Colonic mucosa (tissue), 4 donors: ENCODE measurements at regions not wholly inside any gene's neighbourhood (a gene's known extent, or its start where the extent isn't known, plus 50 kb on each side); places are given as distances from the start of the nearest gene placed in this dataset.

Experiments used
- DNase-seq: peaks from one replicate; pipeline ENCODE4 v3.0.0-alpha.2; 2020
- H3K27ac ChIP-seq: fragments of 200-600 bp; one replicate; pipeline ENCODE4 v1.8.0; 2021
- H3K27me3 ChIP-seq: fragments of 200-600 bp; one replicate; pipeline ENCODE4 v1.8.0; 2021
- H3K36me3 ChIP-seq: fragments of 200-600 bp; one replicate; pipeline ENCODE4 v1.8.0; 2021
- H3K4me1 ChIP-seq: fragments of 200-600 bp; one replicate; pipeline ENCODE4 v1.8.0; 2021; ENCODE audit warnings: mild to moderate bottlenecking
- H3K4me3 ChIP-seq: fragments of 200-600 bp; one replicate; pipeline ENCODE4 v1.8.0; 2021
- H3K9ac ChIP-seq, 2 donors: one replicate each; pipeline ENCODE4 v1.7.0; 2013; ENCODE audit warnings: control low read depth in 2 of 2, low read depth in 2 of 2, low read length in 2 of 2
- H3K9me3 ChIP-seq: fragments of 200-600 bp; one replicate; pipeline ENCODE4 v1.8.0; 2021
- intact Hi-C: fragments of 100-400 bp; cut with DNase I; formaldehyde crosslinking; loops from one replicate; pipeline ENCODE4 v1.14.1; 2022
- TF ChIP-seq, protein P1 (sequence below): fragments of 200-600 bp; IDR thresholded peaks from one replicate; pipeline ENCODE4 v1.8.0; 2022; ENCODE audit warnings: antibody characterized with exemption, mild to moderate bottlenecking
- donor health status: healthy.
- donor health status: DM: no; HTN: no; CAD: no.
- donor health status: DM: no; HTN: no; CAD: no.

DNA sequence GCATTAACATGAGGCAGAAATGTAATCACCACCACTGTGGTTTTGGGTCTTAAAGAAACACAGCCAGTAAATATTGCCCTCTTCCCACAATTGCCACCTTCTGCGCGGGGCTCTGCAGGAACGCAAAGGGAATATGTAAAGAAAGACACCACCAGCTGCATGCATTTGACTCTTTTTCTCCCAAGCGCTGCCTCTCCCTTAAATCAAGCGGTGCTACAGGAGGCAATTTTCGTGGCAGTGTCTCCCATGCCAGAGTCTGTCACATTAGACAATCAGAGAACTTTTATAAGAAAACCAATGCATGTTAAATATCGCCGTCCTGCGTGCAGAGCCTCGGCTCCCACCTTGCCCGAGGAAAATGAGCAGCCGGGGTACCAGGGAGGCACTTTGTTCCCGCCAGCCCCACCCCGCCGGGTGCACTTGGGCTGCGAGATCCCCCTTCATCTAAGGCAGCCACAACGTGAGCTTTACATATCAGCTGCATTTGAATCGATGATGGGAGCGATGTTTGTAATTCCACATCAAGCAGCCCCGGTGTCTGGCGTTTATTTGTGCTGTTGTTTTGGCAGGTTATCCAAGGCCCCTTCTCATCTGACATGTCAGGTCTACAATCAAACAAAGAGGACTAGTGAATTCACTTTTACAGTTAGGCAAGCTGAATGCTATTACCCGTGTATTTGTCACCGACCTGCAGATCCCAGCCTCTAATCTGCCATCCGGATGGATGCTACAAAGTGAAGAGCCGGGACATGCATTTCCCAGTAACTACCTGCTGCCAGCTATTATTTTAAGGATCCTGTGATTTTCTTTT, 72.3 kb upstream of the MGMT start:
- no peaks in the 10 kb centered on the region for H3K9me3 ChIP-seq
- TF ChIP-seq, protein P1, sequence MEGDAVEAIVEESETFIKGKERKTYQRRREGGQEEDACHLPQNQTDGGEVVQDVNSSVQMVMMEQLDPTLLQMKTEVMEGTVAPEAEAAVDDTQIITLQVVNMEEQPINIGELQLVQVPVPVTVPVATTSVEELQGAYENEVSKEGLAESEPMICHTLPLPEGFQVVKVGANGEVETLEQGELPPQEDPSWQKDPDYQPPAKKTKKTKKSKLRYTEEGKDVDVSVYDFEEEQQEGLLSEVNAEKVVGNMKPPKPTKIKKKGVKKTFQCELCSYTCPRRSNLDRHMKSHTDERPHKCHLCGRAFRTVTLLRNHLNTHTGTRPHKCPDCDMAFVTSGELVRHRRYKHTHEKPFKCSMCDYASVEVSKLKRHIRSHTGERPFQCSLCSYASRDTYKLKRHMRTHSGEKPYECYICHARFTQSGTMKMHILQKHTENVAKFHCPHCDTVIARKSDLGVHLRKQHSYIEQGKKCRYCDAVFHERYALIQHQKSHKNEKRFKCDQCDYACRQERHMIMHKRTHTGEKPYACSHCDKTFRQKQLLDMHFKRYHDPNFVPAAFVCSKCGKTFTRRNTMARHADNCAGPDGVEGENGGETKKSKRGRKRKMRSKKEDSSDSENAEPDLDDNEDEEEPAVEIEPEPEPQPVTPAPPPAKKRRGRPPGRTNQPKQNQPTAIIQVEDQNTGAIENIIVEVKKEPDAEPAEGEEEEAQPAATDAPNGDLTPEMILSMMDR: no peak
- no peaks in the 10 kb centered on the region for H3K36me3 ChIP-seq
- H3K4me1 ChIP-seq: no peaks in the 10 kb centered on the region
- DNase-seq: peak; percentile 1
- H3K4me3 ChIP-seq: no peak overlapping the region
- intact Hi-C loops: no loop called here
- H3K27ac ChIP-seq: no peak overlapping the region
- no peaks in the 10 kb centered on the region for H3K27me3 ChIP-seq
- no peak overlapping the region for H3K9ac ChIP-seq

GRCh38 chr10:129396021-129396722, 70.9 kb upstream of the MGMT start:
- no peak overlapping the region for H3K4me3 ChIP-seq
- no peaks in the 10 kb centered on the region for H3K36me3 ChIP-seq
- no peak overlapping the region for H3K9ac ChIP-seq
- intact Hi-C loops: no loop called here
- H3K4me1 ChIP-seq: no peaks in the 10 kb centered on the region
- H3K9me3 ChIP-seq: no peaks in the 10 kb centered on the region
- no peak overlapping the region for H3K27ac ChIP-seq
- H3K27me3 ChIP-seq: no peaks in the 10 kb centered on the region
- DNase-seq: no peak
- TF ChIP-seq, protein P1: no peak

DNA sequence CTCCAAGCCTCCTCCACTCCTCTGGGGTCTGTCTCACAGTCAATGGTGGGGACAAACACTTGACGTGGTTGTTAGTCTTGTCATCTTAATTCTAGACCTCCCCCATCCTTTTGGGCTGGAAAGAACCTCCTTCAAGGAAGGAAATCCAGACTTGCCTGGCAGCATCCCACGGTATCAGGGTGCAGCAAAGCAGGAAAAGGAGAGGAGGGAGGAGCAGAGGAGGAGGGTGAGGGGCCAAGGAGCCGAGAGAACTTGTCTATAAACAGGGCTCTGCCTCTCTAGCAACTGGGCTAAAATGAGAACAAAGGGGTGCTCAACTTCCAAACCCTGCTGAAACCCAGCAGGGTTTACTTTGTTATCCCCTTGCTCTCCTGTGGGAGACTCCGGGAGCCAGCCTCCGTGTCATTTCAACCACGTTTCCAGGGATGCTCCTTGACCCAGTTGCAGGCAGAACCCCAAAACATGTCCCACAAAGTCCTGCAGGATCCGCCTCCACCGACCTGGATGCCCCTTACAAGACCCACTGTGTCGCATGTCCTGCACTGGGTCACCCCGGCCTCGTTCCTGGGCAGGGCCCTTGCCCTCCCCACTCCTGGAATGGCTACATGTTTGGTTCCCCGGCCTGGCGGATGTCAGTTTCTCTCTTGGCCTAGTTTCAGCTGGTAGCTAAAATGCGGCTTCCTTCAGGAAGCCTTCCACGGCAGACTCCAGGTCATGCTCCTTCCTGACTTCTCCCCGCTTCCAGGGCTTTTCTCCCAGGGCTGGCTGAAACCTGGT, 69.7 kb upstream of the MGMT start:
- no peak overlapping the region for H3K4me3 ChIP-seq
- no peaks in the 10 kb centered on the region for H3K27me3 ChIP-seq
- no peaks in the 10 kb centered on the region for H3K36me3 ChIP-seq
- intact Hi-C loops: no loop called here
- peak; percentile 14 for DNase-seq
- H3K9me3 ChIP-seq: no peaks in the 10 kb centered on the region
- H3K27ac ChIP-seq: no peak overlapping the region
- no peak overlapping the region for H3K9ac ChIP-seq
- TF ChIP-seq, protein P1: no peak
- no peaks in the 10 kb centered on the region for H3K4me1 ChIP-seq

DNA sequence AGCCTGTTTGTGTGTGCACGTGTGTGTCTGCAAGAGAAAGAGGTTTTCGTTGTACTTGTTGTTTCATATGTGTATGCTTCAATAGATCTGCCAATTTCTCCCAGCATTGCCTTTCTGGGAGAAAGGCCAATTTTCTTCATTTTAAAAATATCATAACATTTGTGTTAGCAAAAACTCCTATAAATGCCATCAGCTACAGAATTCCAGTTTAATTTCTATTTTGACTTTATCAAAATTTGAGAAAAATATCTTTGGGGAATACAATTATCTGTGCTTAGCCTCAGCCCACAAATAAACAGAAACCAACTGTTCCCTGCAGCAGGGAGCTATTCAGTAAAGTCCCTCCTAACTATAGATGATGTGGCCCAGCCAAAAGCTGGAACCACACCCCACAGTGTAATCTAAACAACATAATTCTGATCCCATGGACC, 68.3 kb upstream of the MGMT start:
- Histone ChIP-seq H3K36me3 (no peaks in the 10 kb centered on the region), H3K9me3 (no peaks in the 10 kb centered on the region), H3K9ac (no peak overlapping the region), H3K27me3 (no peaks in the 10 kb centered on the region), H3K4me1 (no peaks in the 10 kb centered on the region), H3K27ac (no peak overlapping the region), H3K4me3 (no peak overlapping the region)
- intact Hi-C loops: no loop called here
- no peak for DNase-seq
- TF ChIP-seq, protein P1: no peak

GRCh38 chr10:129400426-129400825, 66.6 kb upstream of the MGMT start:
- H3K27me3 ChIP-seq: no peaks in the 10 kb centered on the region
- H3K9me3 ChIP-seq: no peaks in the 10 kb centered on the region
- H3K9ac ChIP-seq: no peak overlapping the region
- intact Hi-C loops: no loop called here
- no peaks in the 10 kb centered on the region for H3K4me1 ChIP-seq
- H3K4me3 ChIP-seq: no peak overlapping the region
- no peak overlapping the region for H3K27ac ChIP-seq
- peak; percentile 10 for DNase-seq
- H3K36me3 ChIP-seq: no peaks in the 10 kb centered on the region
- TF ChIP-seq, protein P1: no peak
